GM12878 (cell line): ENCODE measurements at regions not wholly inside any gene's neighbourhood (a gene's known extent, or its start where the extent isn't known, plus 50 kb on each side); places are given as distances from the start of the nearest gene placed in this dataset.

Experiments used
- ATAC-seq: fragments of 200-7000 bp; cut with Tn5 transposase; 3 replicates; pipeline ENCODE4 v1.9.1; 2020; ENCODE audit warnings: mild to moderate bottlenecking, moderate library complexity
- BruUV-seq: library from RNA; stranded (reverse); fragments of 400-500 nt; replicated peaks from 2 replicates; lab custom pipeline; 2021; lab: Mats Ljungman, UMichigan
- CTCF ChIA-PET: fragments of 300-600 bp; sonication (Branson Sonifier 250); formaldehyde crosslinking; extraction: SDS; loops from one replicate; lab custom pipeline; 2021; ENCODE audit warnings: inconsistent platforms; lab: Yijun Ruan, JAX
- POLR2A ChIA-PET: fragments of 350-600 bp; formaldehyde crosslinking; extraction: SDS; loops from one replicate; lab custom pipeline; 2021; ENCODE audit warnings: inconsistent platforms; lab: Charles Lee
- RAD21 ChIA-PET: fragments of 300-600 bp; sonication (Branson Sonifier 250); formaldehyde crosslinking; loops from one replicate; lab custom pipeline; 2023; ENCODE audit warnings: antibody characterized with exemption; ENCODE audit not compliant: unreplicated experiment; lab: Charles Lee
- SMC1A ChIA-PET: fragments of 300-600 bp; sonication (Branson Sonifier 250); formaldehyde crosslinking; loops from one replicate; lab custom pipeline; 2023; ENCODE audit not compliant: unreplicated experiment, uncharacterized antibody; lab: Charles Lee
- DNase-seq: peaks from one replicate; pipeline ENCODE4 v3.0.0-alpha.2; 2011; ENCODE audit warnings: low read depth, low spot score
- FAIRE-seq: peaks from 3 replicates; lab custom pipeline; 2011; peaks lifted over from hg19 to GRCh38; lab: Jason Lieb, UNC
- H2AFZ ChIP-seq: 2 replicates; pipeline ENCODE4 v1.6.0; 2011; ENCODE audit warnings: low read depth, low read length, control low read depth; ENCODE audit not compliant: control insufficient read depth
- H3K27ac ChIP-seq: 2 replicates; pipeline ENCODE4 v1.5.1; 2011; ENCODE audit warnings: control low read depth; ENCODE audit not compliant: control insufficient read depth, insufficient read depth
- H3K27me3 ChIP-seq, 2 experiments: replicated peaks in 1 of 2; 2 replicates each; pipeline versions ENCODE4 v1.6.0 to v1.6.1; 2011; ENCODE audit warnings: low read length in 1 of 2; ENCODE audit not compliant: control insufficient read depth in 2 of 2, insufficient read depth in 2 of 2
- H3K36me3 ChIP-seq, 2 experiments: 2 replicates each; pipeline ENCODE4 v1.5.1; 2011; ENCODE audit warnings: low read length in 1 of 2; ENCODE audit not compliant: control insufficient read depth in 2 of 2, insufficient read depth in 2 of 2
- H3K4me1 ChIP-seq: 2 replicates; pipeline ENCODE4 v1.6.1; 2011; ENCODE audit warnings: mild to moderate bottlenecking, low read length, moderate library complexity, mixed read lengths; ENCODE audit not compliant: control insufficient read depth, insufficient read depth
- H3K4me2 ChIP-seq: 2 replicates; pipeline ENCODE4 v1.6.0; 2011; ENCODE audit warnings: control low read depth; ENCODE audit not compliant: control insufficient read depth, insufficient read depth
- H3K4me3 ChIP-seq: fragments of 200-600 bp; sonication (generic); 2 replicates; pipeline ENCODE4 v1.5.1; 2016
- H3K79me2 ChIP-seq: 2 replicates; pipeline ENCODE4 v1.6.0; 2011; ENCODE audit warnings: low read length; ENCODE audit not compliant: control insufficient read depth, insufficient read depth
- H3K9ac ChIP-seq: 2 replicates; pipeline ENCODE4 v1.8.0; 2011; ENCODE audit warnings: low read length, control low read depth, mixed read lengths; ENCODE audit not compliant: control insufficient read depth, insufficient read depth
- H3K9me3 ChIP-seq: replicated peaks from 3 replicates; pipeline ENCODE4 v1.5.1; 2011; ENCODE audit warnings: mild to moderate bottlenecking, low read length; ENCODE audit not compliant: control insufficient read depth, insufficient read depth
- H4K20me1 ChIP-seq: 2 replicates; pipeline ENCODE4 v1.6.0; 2011; ENCODE audit not compliant: control insufficient read depth, insufficient read depth
- CBFB ChIP-seq: IDR thresholded peaks from 2 replicates; pipeline ENCODE4 v1.6.1; 2016; ENCODE audit warnings: antibody characterized with exemption, low read depth
- MEF2A ChIP-seq: IDR thresholded peaks from 2 replicates; pipeline ENCODE4 v1.6.1; 2011; ENCODE audit warnings: low read depth, mild to moderate bottlenecking, low read length, moderate library complexity; ENCODE audit not compliant: insufficient read depth
- MEF2B ChIP-seq: fragments of 450-650 bp; IDR thresholded peaks from 2 replicates; pipeline ENCODE4 v1.6.1; 2018; ENCODE audit warnings: mild to moderate bottlenecking, moderate library complexity; ENCODE audit not compliant: partially characterized antibody, poor library complexity, severe bottlenecking
- NRF1 ChIP-seq: conservative IDR thresholded peaks from 2 replicates; pipeline ENCODE4 v1.6.1; 2011; ENCODE audit warnings: mild to moderate bottlenecking, low read depth, low read length, improper control_type of control experiment
- POLR2AphosphoS5 ChIP-seq: IDR thresholded peaks from 2 replicates; pipeline ENCODE4 v1.6.1; 2011; ENCODE audit warnings: mild to moderate bottlenecking, low read length, inconsistent platforms
- RFX5 ChIP-seq: IDR thresholded peaks from 2 replicates; pipeline ENCODE4 v1.6.1; 2011; ENCODE audit warnings: low read depth, low read length, improper control_type of control experiment
- SMAD5 ChIP-seq: IDR thresholded peaks from 2 replicates; pipeline ENCODE4 v1.6.1; 2016; ENCODE audit warnings: antibody characterized with exemption, low read depth
- WRNIP1 ChIP-seq: IDR thresholded peaks from 2 replicates; pipeline ENCODE4 v1.6.1; 2011; ENCODE audit warnings: low read depth, low read length, improper control_type of control experiment, borderline replicate concordance
- ZBTB33 ChIP-seq: fragments of 450-650 bp; IDR thresholded peaks from 2 replicates; pipeline ENCODE4 v1.6.1; 2017; ENCODE audit warnings: mild to moderate bottlenecking
- ZNF24 ChIP-seq: fragments of 450-650 bp; IDR thresholded peaks from 2 replicates; pipeline ENCODE4 v1.6.1; 2017; ENCODE audit warnings: antibody characterized with exemption, mild to moderate bottlenecking
- WGBS: methylation state at CpG from one replicate; pipeline ENCODE4 v1.1.6; 2016; ENCODE audit warnings: low lambda C conversion rate; ENCODE audit not compliant: insufficient replicate concordance, insufficient coverage; ENCODE audit errors: missing lambda C conversion rate; 5-methylcytosine and 5-hydroxymethylcytosine counted together
- in situ Hi-C: fragments of 300-500 bp; cut with MboI; formaldehyde crosslinking; loops from 9 replicates; pipeline ENCODE4 v1.14.3; 2018; ENCODE audit warnings: mixed read lengths
- intact Hi-C: fragments of 100-400 bp; cut with micrococcal nuclease; formaldehyde crosslinking; loops from one replicate; pipeline ENCODE4 v1.14.2; 2022; ENCODE audit not compliant: unreplicated experiment
- TF ChIP-seq, protein P1 (sequence below): IDR thresholded peaks from 2 replicates; pipeline ENCODE4 v1.6.1; 2011; ENCODE audit warnings: low read depth, mild to moderate bottlenecking, low read length, moderate library complexity, borderline replicate concordance; ENCODE audit errors: extremely low read depth

DNA sequence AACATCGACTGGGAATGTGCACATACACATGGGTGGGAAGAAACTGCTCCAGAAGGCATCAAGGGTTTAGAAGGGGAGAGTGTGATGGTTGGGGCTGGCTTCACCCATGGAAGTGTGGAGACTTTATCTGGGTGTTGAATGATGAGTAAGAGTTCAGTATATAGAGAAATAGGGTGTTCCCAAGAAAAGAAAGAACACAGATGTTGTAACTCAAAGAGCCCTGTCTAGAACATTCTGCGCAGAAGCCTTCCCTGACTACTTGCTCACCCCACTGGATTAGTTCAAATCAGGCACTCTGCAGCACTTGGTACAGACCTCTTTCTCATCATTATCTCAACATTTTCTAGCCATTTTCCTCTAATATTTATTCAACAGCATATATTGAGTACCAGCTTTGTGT lies 491.7 kb downstream of the SNAPC1 start:
- ChIA-PET POLR2A (no interaction called here), CTCF (no interaction called here), RAD21 (no interaction called here), SMC1A (no interaction called here)
- no peaks in the 10 kb centered on the region for H3K79me2 ChIP-seq
- BruUV-seq = no TSS peak
- no peak for FAIRE-seq
- no peaks in the 10 kb centered on the region for H3K4me1 ChIP-seq
- no peak overlapping the region for H3K4me3 ChIP-seq
- WGBS = 25% methylated on average over 2 of the region's 2 CpGs
- no peak for DNase-seq
- no peak overlapping the region for H3K9ac ChIP-seq
- no peak for ATAC-seq
- no peaks in the 10 kb centered on the region for H3K9me3 ChIP-seq
- H3K27ac ChIP-seq = no peak overlapping the region
- no peaks in the 10 kb centered on the region for H4K20me1 ChIP-seq
- no peaks in the 10 kb centered on the region; a peak in 1 of 4 replicates for H3K27me3 ChIP-seq
- H3K36me3 ChIP-seq = no peaks in the 10 kb centered on the region
- in situ Hi-C loops (no loop called here), intact Hi-C loops (no loop called here)
- no peak overlapping the region for H3K4me2 ChIP-seq
- TF ChIP-seq WRNIP1 = no peak
- no peak for TF ChIP-seq ZNF24
- no peak for TF ChIP-seq NRF1
- TF ChIP-seq, all 136 proteins: peak for 0
- no peak overlapping the region for H2AFZ ChIP-seq

DNA sequence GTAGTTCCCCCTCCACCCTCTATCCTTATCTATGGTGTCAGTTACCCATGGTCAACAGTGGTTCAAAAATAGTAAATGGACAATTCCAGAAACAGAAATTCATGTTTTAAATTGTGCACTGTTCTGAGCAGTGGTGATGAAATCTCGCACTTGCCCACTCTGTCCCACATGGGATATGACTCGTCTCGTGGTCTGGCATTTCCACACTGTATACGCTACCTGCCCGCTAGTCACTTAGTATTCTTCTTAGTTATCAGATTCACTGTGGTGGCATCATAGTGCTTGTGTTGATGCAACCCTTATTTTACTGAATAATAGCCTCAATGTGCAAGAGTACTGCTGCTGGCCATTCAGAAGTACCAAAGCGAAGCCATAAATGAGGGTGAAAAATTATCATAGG lies 507.0 kb downstream of the SNAPC1 start:
- ChIA-PET CTCF (no interaction called here), SMC1A (no interaction called here), POLR2A (no interaction called here), RAD21 (no interaction called here)
- H2AFZ ChIP-seq = no peak overlapping the region
- H3K36me3 ChIP-seq = no peaks in the 10 kb centered on the region
- TF ChIP-seq RFX5 = no peak
- TF ChIP-seq, protein P1, sequence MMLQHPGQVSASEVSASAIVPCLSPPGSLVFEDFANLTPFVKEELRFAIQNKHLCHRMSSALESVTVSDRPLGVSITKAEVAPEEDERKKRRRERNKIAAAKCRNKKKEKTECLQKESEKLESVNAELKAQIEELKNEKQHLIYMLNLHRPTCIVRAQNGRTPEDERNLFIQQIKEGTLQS = no peak
- TF ChIP-seq MEF2A = no peak
- no peak for TF ChIP-seq SMAD5
- TF ChIP-seq MEF2B = no peak
- TF ChIP-seq POLR2AphosphoS5 = no peak
- no peak for TF ChIP-seq ZBTB33
- TF ChIP-seq CBFB = no peak
- ATAC-seq = no peak
- no peaks in the 10 kb centered on the region for H4K20me1 ChIP-seq
- H3K9me3 ChIP-seq = no peaks in the 10 kb centered on the region
- WGBS = 12% methylated on average over 6 of the region's 6 CpGs
- in situ Hi-C loops (no loop called here), intact Hi-C loops (no loop called here)
- FAIRE-seq = no peak
- H3K4me1 ChIP-seq = no peaks in the 10 kb centered on the region
- H3K9ac ChIP-seq = no peak overlapping the region
- H3K27ac ChIP-seq = no peak overlapping the region
- H3K4me2 ChIP-seq = no peak overlapping the region
- DNase-seq = no peak
- no TSS peak for BruUV-seq
- H3K79me2 ChIP-seq = no peaks in the 10 kb centered on the region
- no peak overlapping the region for H3K4me3 ChIP-seq
- H3K27me3 ChIP-seq = no peaks in the 10 kb centered on the region
